Mammary epithelial cell (primary cell): ENCODE measurements at regions not wholly inside any gene's neighbourhood (a gene's known extent, or its start where the extent isn't known, plus 50 kb on each side); places are given as distances from the start of the nearest gene placed in this dataset.

Source experiments
- CTCF ChIP-seq, 2 donors: IDR thresholded peaks in 1 of 2; conservative IDR thresholded peaks in 1 of 2; 2 replicates each; pipeline ENCODE4 v1.5.1; 2011 to 2012; ENCODE audit warnings: inconsistent platforms in 2 of 2, low read length in 2 of 2, mild to moderate bottlenecking in 2 of 2, control low read depth in 1 of 2, low read depth in 1 of 2; ENCODE audit not compliant: insufficient read depth in 1 of 2; ENCODE audit errors: extremely low read depth in 1 of 2
- EZH2 ChIP-seq: IDR thresholded peaks from 2 replicates; pipeline ENCODE4 v1.6.1; 2012; ENCODE audit warnings: low read length, inconsistent platforms, borderline replicate concordance

- TF ChIP-seq CTCF (conservative IDR thresholded peaks at IDR 0.05 in 1 of 2, IDR thresholded peaks at IDR 0.05 in 1 of 2; ENCODE audit: extremely low read depth in 1 of 2, insufficient read depth in 1 of 2, low read depth in 1 of 2, low read length in 2 of 2) (no peak), EZH2 (no peak)
Measured at GRCh38 chr11:13136272-13136596, 127.1 kb downstream of the RASSF10 start.
